ENCODE measurements at regions not wholly inside any gene's neighbourhood (a gene's known extent, or its start where the extent isn't known, plus 50 kb on each side); places are given as distances from the start of the nearest gene placed in this dataset.

- Histone ChIP-seq H3K36me3 (no peaks in the 10 kb centered on the region), H3K4me1 (no peaks in the 10 kb centered on the region), H3K4me3 (no peak overlapping the region), H3K27ac (no peak overlapping the region), H3K27me3 (no peaks in the 10 kb centered on the region), H3K9me3 (no peaks in the 10 kb centered on the region)
- intact Hi-C loops (cut with DNase I; ENCODE audit: low total_unique reads), result no loop called here
- TF ChIP-seq EP300 (IDR thresholded peaks at IDR 0.05) (no peak), POLR2AphosphoS5 (IDR thresholded peaks at IDR 0.05) (no peak), POLR2A (IDR thresholded peaks at IDR 0.05) (no peak), CTCF (IDR thresholded peaks at IDR 0.05) (no peak)
- DNase-seq, result no peak
- 43 to 96% (median 50%) methylated on average over 1 of the region's 1 CpG for WGBS, 5 donors
Measured at GRCh38 chr2:139099721-139100120, 319.5 kb upstream of the NXPH2 start.

- DNase-seq, result no peak
- Histone ChIP-seq H3K4me3 (no peak overlapping the region), H3K27ac (no peak overlapping the region), H3K9me3 (no peaks in the 10 kb centered on the region), H3K36me3 (no peaks in the 10 kb centered on the region), H3K4me1 (no peaks in the 10 kb centered on the region), H3K27me3 (no peaks in the 10 kb centered on the region)
- TF ChIP-seq POLR2A (IDR thresholded peaks at IDR 0.05), result no peak
- no peak for TF ChIP-seq CTCF (IDR thresholded peaks at IDR 0.05)
- no peak for TF ChIP-seq POLR2AphosphoS5 (IDR thresholded peaks at IDR 0.05)
- no peak for TF ChIP-seq EP300 (IDR thresholded peaks at IDR 0.05)
- intact Hi-C loops (cut with DNase I; ENCODE audit: low total_unique reads), result no loop called here
- 80 to 94% (median 85%) methylated on average over 2 of the region's 2 CpGs for WGBS, 5 donors
Measured at GRCh38 chr2:139098961-139099360, 318.8 kb upstream of the NXPH2 start.

GRCh38 chr2:139083121-139083520, 302.9 kb upstream of the NXPH2 start:
- no peaks in the 10 kb centered on the region for H3K27me3 ChIP-seq

GRCh38 chr2:139080244-139080643, 300.1 kb upstream of the NXPH2 start:
- Histone ChIP-seq H3K9me3 (no peaks in the 10 kb centered on the region), H3K27me3 (no peaks in the 10 kb centered on the region), H3K27ac (no peak overlapping the region), H3K36me3 (no peaks in the 10 kb centered on the region), H3K4me1 (no peaks in the 10 kb centered on the region), H3K4me3 (no peak overlapping the region)
- DNase-seq, result no peak
- intact Hi-C loops (cut with DNase I; ENCODE audit: low total_unique reads), result no loop called here
- TF ChIP-seq CTCF (IDR thresholded peaks at IDR 0.05), result no peak
- TF ChIP-seq EP300 (IDR thresholded peaks at IDR 0.05), result no peak
- no peak for TF ChIP-seq POLR2AphosphoS5 (IDR thresholded peaks at IDR 0.05)
- TF ChIP-seq POLR2A (IDR thresholded peaks at IDR 0.05), result no peak

More at GRCh38 chr2:139083121-139083520, 302.9 kb upstream of the NXPH2 start:
- intact Hi-C loops (cut with DNase I; ENCODE audit: low total_unique reads), result no loop called here
- DNase-seq, result no peak
- H3K4me3 ChIP-seq, result no peak overlapping the region
- peaks cover 0 to 4% (median 0%) of the 10 kb centered on the region in 4 donors for H3K9me3 ChIP-seq
- TF ChIP-seq CTCF (IDR thresholded peaks at IDR 0.05) (no peak), POLR2AphosphoS5 (IDR thresholded peaks at IDR 0.05) (no peak), POLR2A (IDR thresholded peaks at IDR 0.05) (no peak), EP300 (IDR thresholded peaks at IDR 0.05) (no peak)
- no peaks in the 10 kb centered on the region for H3K4me1 ChIP-seq
- H3K27ac ChIP-seq, result no peak overlapping the region
- no peaks in the 10 kb centered on the region for H3K36me3 ChIP-seq
